GM18507 (cell line): ENCODE measurements at regions not wholly inside any gene's neighbourhood (a gene's known extent, or its start where the extent isn't known, plus 50 kb on each side); places are given as distances from the start of the nearest gene placed in this dataset.
"Not testable (repeated sequence)": the region's sequence is repeated elsewhere in the genome, so short reads cannot be mapped to it uniquely, and the experiment has no call there.

ENCODE experiments used
- DNase-seq: peaks from one replicate; pipeline ENCODE4 v3.0.0; 2011; ENCODE audit warnings: low read depth; ENCODE audit not compliant: insufficient read length; ENCODE audit errors: extremely low spot score
- FAIRE-seq: peaks from 2 replicates; lab custom pipeline; 2011; peaks lifted over from hg19 to GRCh38; lab: Jason Lieb, UNC

- DNase-seq (no peak), FAIRE-seq (no peak)
Measured at GRCh38 chr16:60274431-60275019, 1540.4 kb upstream of the GOT2 start.

DNA sequence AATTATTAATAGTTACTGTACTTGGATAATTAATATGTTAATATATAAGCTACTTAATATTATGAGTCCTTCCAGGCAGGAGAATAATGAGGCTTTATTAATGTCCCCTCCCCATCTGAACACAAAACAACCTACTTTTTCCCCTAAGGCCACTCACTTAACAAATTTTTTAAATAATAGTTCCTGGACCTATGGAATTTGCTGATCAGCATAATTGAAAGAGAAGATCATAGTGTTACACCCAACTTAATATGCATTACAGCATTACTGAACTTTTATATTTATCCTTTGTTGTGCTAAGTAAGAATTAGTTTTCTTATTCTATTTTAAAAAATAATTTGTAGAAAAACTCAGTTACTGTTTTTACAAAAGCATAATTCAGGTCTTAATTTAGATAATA, 1537.7 kb upstream of the GOT2 start:
- FAIRE-seq (no peak), DNase-seq (no peak)

DNA sequence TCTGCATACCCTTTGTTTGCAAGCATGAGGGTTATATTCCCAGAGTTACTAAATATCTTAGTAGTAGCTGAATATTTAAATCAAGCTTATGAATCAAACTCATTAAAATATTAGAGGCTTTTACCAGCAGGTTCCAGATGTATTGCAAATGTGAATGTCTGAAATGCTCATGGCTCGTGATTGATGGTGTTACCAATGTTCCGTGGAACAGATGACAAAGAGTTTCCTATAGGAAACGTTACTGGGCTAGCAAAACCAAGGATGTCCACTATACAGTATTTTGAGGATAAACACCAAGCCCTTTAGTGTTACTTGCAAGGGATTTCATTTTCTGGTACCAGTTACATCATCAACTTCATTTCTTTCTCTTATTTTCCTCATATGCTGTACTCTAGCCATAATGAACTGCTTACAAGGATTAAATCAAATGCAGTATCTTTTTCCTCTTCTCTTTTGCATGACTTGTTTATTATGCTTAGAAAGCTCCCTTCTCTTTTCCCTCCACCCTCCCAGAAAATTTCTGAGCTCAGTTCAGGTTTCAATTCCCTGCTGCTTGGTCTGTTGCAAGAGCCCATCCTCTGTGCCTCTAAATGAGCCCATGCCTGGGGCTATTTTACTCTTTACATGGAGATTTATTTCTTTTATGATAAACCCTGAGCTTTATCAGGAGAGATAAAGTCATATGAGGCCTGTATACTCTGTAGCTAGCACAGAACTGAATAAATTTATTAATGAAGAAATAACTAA, 1537.1 kb upstream of the GOT2 start:
- DNase-seq = no peak

DNA sequence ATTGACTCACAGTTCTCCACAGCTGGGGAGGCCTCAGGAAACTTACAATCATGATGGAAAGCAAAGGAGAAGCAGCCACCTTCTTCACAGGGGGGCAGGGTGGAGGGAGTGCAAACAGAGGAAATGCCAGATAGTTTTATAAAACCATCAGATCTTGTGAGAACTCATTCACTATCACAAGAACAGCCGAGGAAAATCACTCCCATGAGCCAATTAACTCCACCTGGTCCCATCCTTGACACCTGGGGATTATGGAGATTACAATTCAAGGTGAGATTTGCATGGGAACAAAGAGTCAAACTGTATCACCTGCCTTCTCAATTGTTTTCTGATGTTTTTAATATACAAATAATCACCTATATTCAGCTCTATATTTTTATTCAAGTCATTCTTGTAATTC, 1527.3 kb upstream of the GOT2 start:
- no peak for DNase-seq
- FAIRE-seq = no peak

More for the DNA sequence above, 1537.1 kb upstream of the GOT2 start:
- no peak for FAIRE-seq

DNA sequence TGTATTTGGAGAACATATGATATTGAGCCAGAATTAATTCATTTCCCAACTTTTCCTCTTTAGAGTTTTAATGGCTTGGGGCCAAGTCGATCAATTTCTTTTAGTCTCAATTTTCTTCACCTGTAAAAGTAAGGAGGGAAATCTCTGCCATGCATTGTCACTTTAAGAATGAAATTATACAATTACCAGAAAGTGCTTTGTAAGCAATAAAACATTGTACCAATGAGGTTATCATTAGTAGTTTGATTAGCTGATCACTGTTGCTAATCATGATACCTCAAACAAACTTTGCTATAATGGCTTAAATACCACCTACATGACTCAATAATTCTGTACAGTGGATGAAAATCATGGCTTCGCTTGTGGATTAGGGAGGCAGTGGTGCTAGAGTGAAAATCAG, 1525.8 kb upstream of the GOT2 start:
- DNase-seq = no peak
- FAIRE-seq = no peak

- DNase-seq (no peak), FAIRE-seq (no peak)
Measured at GRCh38 chr16:60246086-60246485, 1512.0 kb upstream of the GOT2 start.

GRCh38 chr16:60241671-60242070, 1507.6 kb upstream of the GOT2 start:
- DNase-seq (no peak), FAIRE-seq (no peak)

DNA sequence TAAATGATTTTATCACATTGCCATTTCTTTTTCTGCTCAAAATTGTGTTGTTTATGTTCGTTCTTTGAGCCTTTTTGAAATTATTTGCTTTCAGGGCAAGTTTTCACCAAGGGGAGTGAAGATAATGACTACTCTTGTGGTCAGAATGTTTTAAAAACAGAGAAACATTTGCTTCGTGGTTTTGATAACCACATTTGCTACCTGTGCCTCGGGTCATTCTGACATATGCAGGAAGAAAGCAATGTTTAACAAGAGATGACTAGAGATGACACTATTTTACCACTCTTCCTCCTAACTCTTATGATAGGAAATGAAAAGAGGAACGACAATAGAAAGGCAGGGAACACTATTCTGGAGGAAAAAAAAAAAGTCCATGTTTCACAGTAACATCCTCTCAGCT, 1496.5 kb upstream of the GOT2 start:
- no peak for DNase-seq
- FAIRE-seq = no peak

GRCh38 chr16:60225541-60225940, 1491.4 kb upstream of the GOT2 start:
- DNase-seq (no peak), FAIRE-seq (no peak)

DNA sequence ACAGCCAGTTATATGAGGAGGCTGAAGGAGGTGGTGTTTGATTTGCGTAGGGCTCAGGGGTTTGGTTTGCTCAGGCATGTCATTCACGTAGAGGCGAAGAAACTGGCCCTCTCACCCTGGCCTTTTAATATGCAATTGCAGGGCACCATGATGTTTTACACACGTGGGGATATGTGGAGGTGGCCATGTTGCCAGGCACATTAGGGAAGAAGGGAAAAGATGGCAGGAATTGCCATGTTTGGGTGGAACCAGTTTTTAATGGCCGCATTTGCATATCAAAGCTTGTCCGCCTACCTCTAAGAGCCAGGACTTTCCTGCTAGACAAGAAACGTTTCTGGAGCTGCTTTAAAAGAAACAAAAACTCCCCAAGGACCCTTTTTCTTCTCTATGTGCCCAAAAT, 1483.7 kb upstream of the GOT2 start:
- DNase-seq (no peak), FAIRE-seq (no peak)

GRCh38 chr16:60214311-60214710, 1480.2 kb upstream of the GOT2 start:
- DNase-seq = no peak
- FAIRE-seq = no peak

GRCh38 chr16:60206516-60206915, 1472.4 kb upstream of the GOT2 start:
- FAIRE-seq = no peak

DNA sequence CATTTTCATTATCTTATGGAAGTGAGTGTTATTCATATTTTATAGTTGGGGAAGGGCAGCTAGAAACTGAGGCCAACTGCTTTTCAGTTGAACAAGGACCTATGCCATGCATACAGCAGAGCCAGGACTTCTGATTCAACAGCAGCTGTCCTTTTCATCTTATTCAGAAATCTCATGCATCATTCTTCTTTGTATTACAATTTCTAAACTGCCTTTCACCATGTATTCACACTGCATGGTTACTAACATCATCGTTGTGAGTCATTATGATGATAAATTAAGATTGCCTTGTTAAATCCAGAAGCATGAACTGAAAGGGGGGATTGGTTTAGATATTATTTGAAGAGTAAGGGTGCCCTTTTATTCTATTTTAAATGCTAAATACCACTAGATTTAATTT, 1470.1 kb upstream of the GOT2 start:
- FAIRE-seq (no peak), DNase-seq (no peak)

More at GRCh38 chr16:60206516-60206915, 1472.4 kb upstream of the GOT2 start:
- no peak for DNase-seq

- FAIRE-seq (no peak), DNase-seq (no peak)
Measured at GRCh38 chr16:60203525-60204124, 1469.5 kb upstream of the GOT2 start.

DNA sequence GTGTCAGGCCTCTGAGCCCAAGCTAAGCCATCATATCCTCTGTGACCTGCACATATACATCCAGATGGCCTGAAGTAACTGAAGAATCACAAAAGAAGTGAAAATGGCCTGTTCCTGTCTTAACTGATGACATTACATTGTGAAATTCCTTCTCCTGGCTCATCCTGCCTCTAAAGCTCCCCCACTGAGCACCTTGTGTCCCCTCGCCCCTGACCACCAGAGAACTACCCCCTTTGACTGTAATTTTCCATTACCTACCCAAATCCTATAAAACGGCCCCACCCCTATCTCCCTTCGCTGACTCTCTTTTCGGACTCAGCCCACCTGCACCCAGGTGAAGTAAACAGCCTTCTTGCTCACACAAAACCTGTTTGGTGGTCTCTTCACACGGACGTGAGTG, 1466.6 kb upstream of the GOT2 start:
- FAIRE-seq, DNase-seq: not testable (repeated sequence)

GRCh38 chr16:60200161-60200560, 1466.0 kb upstream of the GOT2 start:
- FAIRE-seq = no peak

DNA sequence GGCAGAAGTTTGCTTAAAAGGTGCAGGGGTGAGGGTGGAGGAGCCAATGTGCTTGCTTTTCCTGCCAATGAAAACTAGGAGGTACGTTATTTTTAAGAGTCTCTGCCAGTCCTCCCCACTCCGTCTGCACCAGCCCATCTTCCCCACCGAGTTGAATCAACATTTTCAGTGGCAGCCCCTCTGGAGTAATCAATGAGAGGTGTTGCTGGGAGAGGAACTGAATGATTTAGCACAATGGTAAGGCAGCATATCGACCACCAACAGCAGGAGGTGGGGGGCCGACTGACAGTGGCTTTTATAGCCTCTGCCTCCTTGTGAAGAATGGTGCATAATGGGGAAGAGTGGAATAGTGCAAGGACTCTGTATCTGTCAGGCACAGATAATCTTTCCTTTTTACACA, 1465.0 kb upstream of the GOT2 start:
- FAIRE-seq (no peak), DNase-seq (no peak)

More at GRCh38 chr16:60200161-60200560, 1466.0 kb upstream of the GOT2 start:
- DNase-seq = no peak

DNA sequence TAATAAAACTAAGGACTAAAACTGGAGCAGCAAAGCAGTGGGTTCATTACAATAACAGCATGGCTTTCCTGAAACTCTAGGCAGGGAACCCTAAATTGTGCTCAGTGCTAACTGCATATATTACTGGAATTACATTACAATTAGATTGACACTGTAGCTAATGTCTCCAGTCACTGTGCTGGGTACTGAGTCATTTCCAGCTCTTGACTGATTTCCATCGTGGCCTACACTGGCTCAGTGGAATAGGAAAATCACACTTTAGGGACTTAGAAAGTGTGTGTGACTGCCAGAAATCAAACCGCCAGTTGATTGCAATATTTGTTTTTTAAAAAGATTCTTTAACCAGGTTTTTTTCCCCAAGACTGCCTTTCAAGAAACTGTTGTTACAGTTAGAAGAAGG, 1447.4 kb upstream of the GOT2 start:
- FAIRE-seq = no peak
- no peak for DNase-seq

DNA sequence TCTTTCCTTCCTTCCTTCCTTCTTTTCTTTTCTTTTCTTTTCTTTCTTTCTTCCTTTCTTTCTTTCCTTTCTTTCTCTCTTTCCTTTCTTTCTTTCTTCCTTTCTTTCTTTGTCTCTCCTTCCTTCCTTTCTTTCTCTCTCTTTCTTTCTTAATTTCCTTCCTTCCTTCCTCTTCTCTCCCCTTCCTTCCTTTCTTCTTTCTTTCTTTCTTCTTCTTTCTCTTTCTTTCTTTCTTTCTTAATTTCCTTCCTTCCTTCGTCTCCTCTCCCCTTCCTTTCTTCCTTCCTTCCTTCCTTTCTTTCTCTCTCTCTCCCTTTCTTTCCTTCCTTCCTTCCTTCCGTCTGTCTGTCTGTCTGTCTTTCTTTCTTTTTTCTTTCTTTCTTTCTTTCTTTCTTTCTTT, 1446.5 kb upstream of the GOT2 start:
- FAIRE-seq = no peak
- DNase-seq = no peak

- no peak for DNase-seq
- FAIRE-seq = no peak
Measured at GRCh38 chr16:60170196-60170595, 1436.1 kb upstream of the GOT2 start.

GRCh38 chr16:60166111-60166510, 1432.0 kb upstream of the GOT2 start:
- FAIRE-seq = no peak
- no peak for DNase-seq
